ENCODE measurements at regions not wholly inside any gene's neighbourhood (a gene's known extent, or its start where the extent isn't known, plus 50 kb on each side); places are given as distances from the start of the nearest gene placed in this dataset.
A peak's percentile ranks its signal among the peaks of the same experiment; 100 is the strongest.

DNA sequence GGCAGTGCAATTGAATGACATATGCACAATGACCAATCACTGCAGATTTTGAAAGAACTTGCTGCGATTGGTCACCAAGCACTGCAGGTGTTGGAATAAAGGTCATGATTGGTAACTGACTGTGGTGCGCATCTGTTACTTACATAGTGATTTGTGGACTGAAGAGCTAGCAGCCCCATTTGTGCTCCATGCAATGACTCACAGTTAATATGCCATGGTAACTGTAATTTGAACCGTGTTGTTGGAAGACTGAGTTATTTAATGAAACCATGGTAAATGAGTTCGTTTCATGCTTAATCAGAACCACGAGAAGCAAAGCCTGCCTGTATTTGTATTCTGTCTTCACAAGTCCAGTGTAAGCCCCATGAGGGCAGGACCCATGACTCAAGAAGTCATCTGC is 220.5 kb downstream of the TJP1 start:
- H3K9me3 ChIP-seq, result no peaks in the 10 kb centered on the region
- no peaks in the 10 kb centered on the region for H3K4me1 ChIP-seq
- POLR2A ChIA-PET, result no interaction called here
- TF ChIP-seq TFCP2L1 (CRISPR knock-in tag; IDR thresholded peaks at IDR 0.05), result no peak
- TF ChIP-seq SREBF2 (IDR thresholded peaks at IDR 0.05), result no peak
- TF ChIP-seq, protein P1, sequence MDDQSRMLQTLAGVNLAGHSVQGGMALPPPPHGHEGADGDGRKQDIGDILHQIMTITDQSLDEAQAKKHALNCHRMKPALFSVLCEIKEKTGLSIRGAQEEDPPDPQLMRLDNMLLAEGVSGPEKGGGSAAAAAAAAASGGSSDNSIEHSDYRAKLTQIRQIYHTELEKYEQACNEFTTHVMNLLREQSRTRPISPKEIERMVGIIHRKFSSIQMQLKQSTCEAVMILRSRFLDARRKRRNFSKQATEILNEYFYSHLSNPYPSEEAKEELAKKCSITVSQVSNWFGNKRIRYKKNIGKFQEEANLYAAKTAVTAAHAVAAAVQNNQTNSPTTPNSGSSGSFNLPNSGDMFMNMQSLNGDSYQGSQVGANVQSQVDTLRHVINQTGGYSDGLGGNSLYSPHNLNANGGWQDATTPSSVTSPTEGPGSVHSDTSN (IDR thresholded peaks at IDR 0.05), result no peak
- no peak for TF ChIP-seq HOXB13 (CRISPR knock-in tag; IDR thresholded peaks at IDR 0.05; ENCODE audit: low read depth)
- no peak for TF ChIP-seq POLR2AphosphoS2 (conservative IDR thresholded peaks at IDR 0.05; ENCODE audit: low read length)
- TF ChIP-seq JUNB (IDR thresholded peaks at IDR 0.05), result no peak
- TF ChIP-seq TP53 (CRISPR knock-in tag; IDR thresholded peaks at IDR 0.05), result no peak
- no peak for TF ChIP-seq RARB (CRISPR knock-in tag; IDR thresholded peaks at IDR 0.05)
- TF ChIP-seq EHMT2 (IDR thresholded peaks at IDR 0.05; ENCODE audit: low read depth), result no peak
- TF ChIP-seq, protein P2, sequence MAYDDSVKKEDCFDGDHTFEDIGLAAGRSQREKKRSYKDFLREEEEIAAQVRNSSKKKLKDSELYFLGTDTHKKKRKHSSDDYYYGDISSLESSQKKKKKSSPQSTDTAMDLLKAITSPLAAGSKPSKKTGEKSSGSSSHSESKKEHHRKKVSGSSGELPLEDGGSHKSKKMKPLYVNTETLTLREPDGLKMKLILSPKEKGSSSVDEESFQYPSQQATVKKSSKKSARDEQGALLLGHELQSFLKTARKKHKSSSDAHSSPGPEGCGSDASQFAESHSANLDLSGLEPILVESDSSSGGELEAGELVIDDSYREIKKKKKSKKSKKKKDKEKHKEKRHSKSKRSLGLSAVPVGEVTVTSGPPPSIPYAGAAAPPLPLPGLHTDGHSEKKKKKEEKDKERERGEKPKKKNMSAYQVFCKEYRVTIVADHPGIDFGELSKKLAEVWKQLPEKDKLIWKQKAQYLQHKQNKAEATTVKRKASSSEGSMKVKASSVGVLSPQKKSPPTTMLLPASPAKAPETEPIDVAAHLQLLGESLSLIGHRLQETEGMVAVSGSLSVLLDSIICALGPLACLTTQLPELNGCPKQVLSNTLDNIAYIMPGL (CRISPR knock-in tag; IDR thresholded peaks at IDR 0.05; ENCODE audit: borderline replicate concordance), result no peak
- no peak overlapping the region for H3K4me2 ChIP-seq
- DNase-seq (ENCODE audit: low read depth in 1 of 2, low spot score in 1 of 2), result no peak
- WGBS (ENCODE audit: missing lambda C conversion rate), result 60% methylated on average over 5 of the region's 5 CpGs
- CTCF ChIA-PET, result interaction anchor here (5.0 kb wide), 1 partner anchor 11 kb away, joined by 21 read pairs; no protein-coding TSS in a partner anchor
- H3K4me3 ChIP-seq, result no peak overlapping the region
- FAIRE-seq, result peak; percentile 13
- ATAC-seq, result no peak
- no peak overlapping the region for H3K27ac ChIP-seq

DNA sequence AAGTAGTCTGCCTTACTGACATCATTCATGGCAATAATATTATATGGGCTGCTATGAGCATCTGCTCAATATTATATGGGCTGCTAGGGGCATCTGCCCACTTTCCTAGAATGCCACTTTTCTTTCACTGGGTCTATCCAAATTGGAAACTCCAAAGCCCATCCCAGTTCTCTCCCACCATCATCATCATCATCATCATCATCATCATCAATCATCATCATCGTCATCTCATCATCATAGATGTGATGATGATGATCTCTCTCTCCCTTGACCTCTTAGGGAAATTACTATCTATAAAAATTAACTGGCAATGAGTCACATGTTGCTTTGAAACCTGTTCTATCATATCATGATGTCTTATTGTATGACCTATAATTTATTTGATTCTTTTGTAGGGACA is 222.0 kb downstream of the TJP1 start:
- FAIRE-seq, result peak; percentile 51
- WGBS (ENCODE audit: missing lambda C conversion rate), result 50% methylated on average over 1 of the region's 1 CpG
- ChIA-PET POLR2A (no interaction called here), CTCF (interaction anchor here (0.5 to 5.0 kb wide), 2 partner anchors 13 to 144 kb away, joined by 3 to 21 read pairs; no protein-coding TSS in a partner anchor)
- H3K9me3 ChIP-seq, result no peaks in the 10 kb centered on the region
- TF ChIP-seq EHF (CRISPR knock-in tag; IDR thresholded peaks at IDR 0.05), result no peak
- no peak for TF ChIP-seq CBX2 (IDR thresholded peaks at IDR 0.05; ENCODE audit: borderline replicate concordance, low read depth)
- TF ChIP-seq, protein P3, sequence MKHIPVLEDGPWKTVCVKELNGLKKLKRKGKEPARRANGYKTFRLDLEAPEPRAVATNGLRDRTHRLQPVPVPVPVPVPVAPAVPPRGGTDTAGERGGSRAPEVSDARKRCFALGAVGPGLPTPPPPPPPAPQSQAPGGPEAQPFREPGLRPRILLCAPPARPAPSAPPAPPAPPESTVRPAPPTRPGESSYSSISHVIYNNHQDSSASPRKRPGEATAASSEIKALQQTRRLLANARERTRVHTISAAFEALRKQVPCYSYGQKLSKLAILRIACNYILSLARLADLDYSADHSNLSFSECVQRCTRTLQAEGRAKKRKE (CRISPR knock-in tag; IDR thresholded peaks at IDR 0.05; ENCODE audit: low read depth), result no peak
- no peak for TF ChIP-seq EHMT2 (IDR thresholded peaks at IDR 0.05; ENCODE audit: low read depth)
- TF ChIP-seq MAFK (IDR thresholded peaks at IDR 0.05; ENCODE audit: partially characterized antibody), result no peak
- TF ChIP-seq CHD4 (IDR thresholded peaks at IDR 0.05; ENCODE audit: borderline replicate concordance), result no peak
- no peak for TF ChIP-seq ZNF302 (CRISPR knock-in tag; IDR thresholded peaks at IDR 0.05)
- TF ChIP-seq PHF8 (IDR thresholded peaks at IDR 0.05; ENCODE audit: borderline replicate concordance, low read depth), result no peak
- TF ChIP-seq HOXB13 (CRISPR knock-in tag; IDR thresholded peaks at IDR 0.05; ENCODE audit: low read depth), result no peak
- no peak for TF ChIP-seq ESRRA (IDR thresholded peaks at IDR 0.05; ENCODE audit: borderline replicate concordance, low read length)
- TF ChIP-seq, protein P4, sequence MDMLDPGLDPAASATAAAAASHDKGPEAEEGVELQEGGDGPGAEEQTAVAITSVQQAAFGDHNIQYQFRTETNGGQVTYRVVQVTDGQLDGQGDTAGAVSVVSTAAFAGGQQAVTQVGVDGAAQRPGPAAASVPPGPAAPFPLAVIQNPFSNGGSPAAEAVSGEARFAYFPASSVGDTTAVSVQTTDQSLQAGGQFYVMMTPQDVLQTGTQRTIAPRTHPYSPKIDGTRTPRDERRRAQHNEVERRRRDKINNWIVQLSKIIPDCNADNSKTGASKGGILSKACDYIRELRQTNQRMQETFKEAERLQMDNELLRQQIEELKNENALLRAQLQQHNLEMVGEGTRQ (IDR thresholded peaks at IDR 0.05), result no peak
- TF ChIP-seq POLR2A (IDR thresholded peaks at IDR 0.05; ENCODE audit: low read length), result no peak
- TF ChIP-seq, protein P5, sequence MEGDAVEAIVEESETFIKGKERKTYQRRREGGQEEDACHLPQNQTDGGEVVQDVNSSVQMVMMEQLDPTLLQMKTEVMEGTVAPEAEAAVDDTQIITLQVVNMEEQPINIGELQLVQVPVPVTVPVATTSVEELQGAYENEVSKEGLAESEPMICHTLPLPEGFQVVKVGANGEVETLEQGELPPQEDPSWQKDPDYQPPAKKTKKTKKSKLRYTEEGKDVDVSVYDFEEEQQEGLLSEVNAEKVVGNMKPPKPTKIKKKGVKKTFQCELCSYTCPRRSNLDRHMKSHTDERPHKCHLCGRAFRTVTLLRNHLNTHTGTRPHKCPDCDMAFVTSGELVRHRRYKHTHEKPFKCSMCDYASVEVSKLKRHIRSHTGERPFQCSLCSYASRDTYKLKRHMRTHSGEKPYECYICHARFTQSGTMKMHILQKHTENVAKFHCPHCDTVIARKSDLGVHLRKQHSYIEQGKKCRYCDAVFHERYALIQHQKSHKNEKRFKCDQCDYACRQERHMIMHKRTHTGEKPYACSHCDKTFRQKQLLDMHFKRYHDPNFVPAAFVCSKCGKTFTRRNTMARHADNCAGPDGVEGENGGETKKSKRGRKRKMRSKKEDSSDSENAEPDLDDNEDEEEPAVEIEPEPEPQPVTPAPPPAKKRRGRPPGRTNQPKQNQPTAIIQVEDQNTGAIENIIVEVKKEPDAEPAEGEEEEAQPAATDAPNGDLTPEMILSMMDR (IDR thresholded peaks at IDR 0.05), result no peak
- no peak overlapping the region for H3K4me3 ChIP-seq
- no peak for DNase-seq (ENCODE audit: low read depth in 1 of 2, low spot score in 1 of 2)
- no peak for ATAC-seq
- H3K27ac ChIP-seq, result no peak overlapping the region
- no peak overlapping the region for H3K4me2 ChIP-seq
- H3K4me1 ChIP-seq, result no peaks in the 10 kb centered on the region
